ENCODE measurements at regions not wholly inside any gene's neighbourhood (a gene's known extent, or its start where the extent isn't known, plus 50 kb on each side); places are given as distances from the start of the nearest gene placed in this dataset.

- TF ChIP-seq CTCF (IDR thresholded peaks at IDR 0.05; ENCODE audit: extremely low read depth in 1 of 2, insufficient read depth in 1 of 2, low read depth in 1 of 2, low read length in 2 of 2) (no peak), POLR2A (IDR thresholded peaks at IDR 0.05; ENCODE audit: low read depth, low read length) (no peak), EZH2 (IDR thresholded peaks at IDR 0.05; ENCODE audit: borderline replicate concordance, low read depth, low read length, severe bottlenecking) (no peak), POLR2AphosphoS5 (IDR thresholded peaks at IDR 0.05; ENCODE audit: insufficient read depth, low read depth, low read length) (no peak), GATA2 (IDR thresholded peaks at IDR 0.05; ENCODE audit: insufficient read depth, insufficient read length, low read depth, low read length) (no peak), JUN (IDR thresholded peaks at IDR 0.05; ENCODE audit: borderline replicate concordance, insufficient read depth, insufficient read length, low read depth) (no peak), FOS (IDR thresholded peaks at IDR 0.05; ENCODE audit: borderline replicate concordance, insufficient read depth, low read length) (no peak), MAX (IDR thresholded peaks at IDR 0.05; ENCODE audit: insufficient read depth, insufficient read length) (no peak)
Observed at GRCh38 chr12:123051556-123051955, 71.1 kb downstream of the ARL6IP4 start.

Data from endothelial cell of umbilical vein (primary cell).